AG09319 (cell line): ENCODE measurements at regions not wholly inside any gene's neighbourhood (a gene's known extent, or its start where the extent isn't known, plus 50 kb on each side); places are given as distances from the start of the nearest gene placed in this dataset.
"Not testable (repeated sequence)": the region's sequence is repeated elsewhere in the genome, so short reads cannot be mapped to it uniquely, and the experiment has no call there.

Experiments
- DNase-seq: peaks from one replicate; pipeline ENCODE4 v3.0.0-alpha.2; 2010; ENCODE audit warnings: low read depth; ENCODE audit errors: extremely low read depth
- CTCF ChIP-seq: IDR thresholded peaks from 2 replicates; pipeline ENCODE4 v1.5.1; 2011; ENCODE audit warnings: low read depth, mild to moderate bottlenecking, inconsistent platforms, low read length, moderate library complexity

GRCh38 chr6:102918161-102918560 lies 1524.7 kb downstream of the GRIK2 start:
- no peak for DNase-seq
- TF ChIP-seq CTCF: no peak

- DNase-seq: no peak
- TF ChIP-seq CTCF: no peak
These were observed 1518.1 kb downstream of the GRIK2 start for GRCh38 chr6:102911571-102911970.

GRCh38 chr6:102910701-102911139 lies 1517.2 kb downstream of the GRIK2 start:
- DNase-seq: not testable (repeated sequence)

GRCh38 chr6:102907181-102907580 lies 1513.7 kb downstream of the GRIK2 start:
- no peak for DNase-seq
- no peak for TF ChIP-seq CTCF

GRCh38 chr6:102902471-102902870 lies 1509.0 kb downstream of the GRIK2 start:
- no peak for DNase-seq
- TF ChIP-seq CTCF: no peak

- DNase-seq: no peak
- TF ChIP-seq CTCF: no peak
These were observed 1502.2 kb downstream of the GRIK2 start for GRCh38 chr6:102895683-102896082.

- no peak for DNase-seq
- TF ChIP-seq CTCF: no peak
These were observed 1491.7 kb downstream of the GRIK2 start for GRCh38 chr6:102885165-102885564.

- TF ChIP-seq CTCF: no peak
- DNase-seq: no peak
These were observed 1459.9 kb downstream of the GRIK2 start for GRCh38 chr6:102853249-102853955.
